ENCODE measurements at regions not wholly inside any gene's neighbourhood (a gene's known extent, or its start where the extent isn't known, plus 50 kb on each side); places are given as distances from the start of the nearest gene placed in this dataset.

DNA sequence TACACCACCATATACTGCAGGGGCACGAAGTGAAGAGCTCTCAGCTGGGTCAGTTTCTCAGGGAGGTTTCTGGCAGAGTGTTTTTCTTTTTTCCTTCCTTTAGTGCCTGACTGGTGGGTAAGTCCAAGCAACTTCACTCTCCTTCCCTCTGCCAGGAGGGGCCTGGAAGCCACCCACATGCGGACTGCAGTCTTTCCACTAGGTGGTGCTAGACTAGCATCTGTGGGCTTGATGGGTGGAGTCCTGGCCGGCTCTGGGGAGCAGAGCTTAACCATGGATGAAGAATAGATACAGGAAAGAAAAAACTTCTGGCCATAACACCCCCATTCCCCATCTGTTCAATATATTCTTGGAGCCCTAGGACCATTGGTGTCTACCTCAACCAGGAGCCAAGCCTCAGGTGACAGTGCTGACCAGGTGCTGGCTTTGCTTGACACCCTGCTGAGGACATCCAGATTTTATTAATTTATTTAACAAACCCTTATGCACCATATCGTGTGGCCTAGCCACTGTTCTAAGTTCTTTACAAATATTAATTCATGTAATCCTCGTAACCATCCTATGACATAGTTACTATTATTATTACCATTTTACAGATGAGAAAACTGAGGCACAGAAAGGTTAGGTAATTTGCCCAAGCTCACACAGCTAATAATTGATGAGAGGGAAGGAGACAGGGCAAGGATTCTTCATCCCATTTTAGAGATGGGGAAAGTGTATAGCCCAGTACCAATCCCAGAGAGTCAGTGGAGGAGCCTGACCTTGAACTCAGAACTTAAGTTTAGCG is 126.7 kb upstream of the CSF3R start:
- DNase-seq (ENCODE audit: low read depth, low spot score): peak; percentile 7

DNA sequence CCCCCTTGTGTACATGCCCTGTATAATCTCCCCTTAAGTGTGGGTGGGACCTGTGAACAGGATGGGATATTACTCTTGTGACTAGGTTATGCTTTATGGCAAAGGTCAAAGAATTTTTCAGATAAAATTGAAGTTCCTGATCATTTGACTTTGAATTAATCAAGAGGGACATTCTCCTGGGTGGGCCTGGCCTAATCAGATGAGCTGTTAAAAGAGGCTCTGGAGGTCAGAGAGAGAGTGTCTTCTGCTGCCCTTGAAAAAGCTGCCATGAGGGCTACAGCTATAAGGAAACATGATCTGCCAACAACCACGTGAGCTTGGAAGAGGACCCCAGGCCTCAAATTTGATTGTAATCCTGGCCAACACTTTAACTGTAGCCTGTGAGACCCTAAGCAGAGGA is 125.6 kb upstream of the CSF3R start:
- DNase-seq (ENCODE audit: low read depth, low spot score): no peak

DNA sequence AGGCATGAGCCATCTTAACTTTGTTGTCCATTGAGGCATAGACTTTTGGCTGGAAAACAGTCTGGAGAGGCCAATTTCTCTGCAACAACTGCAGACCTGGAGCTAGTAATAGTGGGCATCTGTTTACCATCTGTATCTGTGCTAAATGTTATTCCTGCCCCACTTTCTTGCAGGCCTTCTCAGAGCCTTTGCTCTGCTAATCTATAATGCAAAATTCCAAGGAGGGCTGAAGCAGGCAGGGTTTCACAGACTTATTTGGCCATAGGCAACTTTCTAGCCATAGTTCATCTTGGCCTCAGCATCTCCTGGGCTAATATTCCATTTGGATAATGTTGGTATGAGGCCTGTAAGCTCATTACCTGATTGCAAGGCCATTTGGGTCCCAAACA is 124.5 kb upstream of the CSF3R start:
- no peak for DNase-seq (ENCODE audit: low read depth, low spot score)

DNA sequence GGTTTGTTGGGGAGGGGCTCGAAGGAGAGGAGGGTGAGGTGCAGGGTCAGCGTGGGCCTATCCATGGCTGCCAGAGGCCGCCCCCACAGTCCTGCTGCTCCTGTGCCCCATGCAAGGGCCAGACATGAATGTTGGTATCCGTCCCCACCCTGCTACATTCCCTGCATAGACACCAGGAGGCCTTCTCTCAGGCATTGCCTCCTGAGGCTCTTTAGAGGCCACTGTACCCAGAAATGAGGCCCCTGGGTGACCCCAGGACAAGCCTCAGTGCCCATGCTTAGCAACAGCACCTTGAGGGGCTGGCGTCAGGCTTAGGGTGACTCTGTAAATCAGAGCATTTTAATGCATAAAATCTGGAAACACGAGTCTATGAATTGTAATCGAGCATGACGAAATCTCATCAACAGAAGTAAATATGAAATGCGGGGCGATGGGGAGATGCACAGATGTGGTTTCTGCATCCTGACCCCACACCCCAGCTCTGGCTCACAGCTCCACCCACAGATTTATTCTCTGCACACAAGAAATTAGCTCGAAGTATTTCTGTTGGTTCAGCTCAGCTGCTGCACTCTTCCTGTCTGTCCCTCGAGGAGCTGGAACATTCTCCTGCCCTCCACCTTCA is 124.0 kb upstream of the CSF3R start:
- DNase-seq (ENCODE audit: low read depth, low spot score): no peak

DNA sequence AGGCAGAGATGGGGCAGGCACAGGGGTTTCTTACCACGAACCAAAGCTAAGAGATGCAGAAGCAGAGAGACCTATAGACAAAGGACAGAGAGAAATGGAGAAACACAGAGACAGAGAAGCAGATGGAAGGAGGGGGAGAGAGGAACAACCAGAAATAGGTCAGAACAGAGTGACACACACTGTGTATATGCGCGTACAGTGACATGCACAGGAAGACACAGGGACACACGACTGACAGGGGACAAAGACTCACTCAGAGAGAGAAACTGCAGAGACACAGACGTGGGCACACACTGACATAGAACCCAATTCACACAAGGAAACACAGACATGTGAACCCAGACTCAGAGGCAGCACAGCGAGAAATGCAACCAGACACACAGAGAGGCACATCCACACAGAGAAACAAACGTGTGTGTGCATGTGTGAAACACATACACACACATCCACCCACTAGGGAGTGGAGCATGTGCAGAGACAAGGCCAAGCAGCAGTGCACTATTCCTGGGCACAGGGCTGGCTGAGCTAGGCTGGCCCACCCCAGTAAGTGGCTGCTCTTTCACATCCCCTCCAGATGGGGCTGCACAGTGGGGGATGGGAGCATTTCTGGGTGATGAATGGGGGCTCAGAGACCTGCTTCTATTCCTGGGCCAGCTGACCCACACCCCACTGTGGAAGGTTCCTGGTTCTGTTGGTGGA is 123.4 kb upstream of the CSF3R start:
- DNase-seq (ENCODE audit: low read depth, low spot score): no peak

DNA sequence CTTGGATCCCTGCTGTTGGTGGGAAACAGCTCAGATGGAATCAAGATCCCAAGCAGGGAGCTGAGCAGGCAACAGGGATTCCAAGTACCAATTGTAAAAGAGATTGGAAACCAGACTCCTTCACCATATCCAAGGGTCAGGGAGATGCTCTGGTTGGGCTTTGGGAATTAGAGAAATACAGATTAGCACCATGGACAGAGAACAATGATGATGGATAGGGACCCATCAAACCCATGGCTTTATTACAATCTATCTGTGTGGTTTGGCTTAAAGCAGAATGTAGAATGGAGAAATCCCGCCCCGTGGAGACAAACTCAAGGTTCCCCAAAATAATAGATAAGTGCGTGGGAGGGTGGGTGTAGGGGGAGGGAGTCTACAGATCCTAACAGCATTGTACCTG is 120.7 kb upstream of the CSF3R start:
- no peak for DNase-seq (ENCODE audit: low read depth, low spot score)

DNA sequence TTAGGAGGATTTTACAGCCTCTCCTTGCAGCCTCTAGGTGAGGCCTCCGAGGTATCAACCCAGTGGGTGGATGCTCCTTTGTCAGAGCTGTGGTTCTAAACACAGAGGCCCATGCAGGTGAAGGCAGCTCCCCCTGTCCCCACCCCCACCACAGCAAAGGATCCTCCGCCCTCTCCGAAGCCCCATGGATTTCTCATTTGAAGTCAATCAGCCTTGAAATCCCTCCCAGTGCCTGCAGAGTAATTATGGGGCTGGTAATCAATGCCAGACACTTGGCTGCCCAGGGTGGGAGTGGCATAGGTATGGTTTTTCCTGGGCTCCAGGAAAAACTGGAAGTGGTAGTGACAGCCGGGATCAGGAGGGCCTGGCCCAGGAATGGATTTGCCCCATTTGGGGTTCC is 119.5 kb upstream of the CSF3R start:
- no peak for DNase-seq (ENCODE audit: low read depth, low spot score)

DNA sequence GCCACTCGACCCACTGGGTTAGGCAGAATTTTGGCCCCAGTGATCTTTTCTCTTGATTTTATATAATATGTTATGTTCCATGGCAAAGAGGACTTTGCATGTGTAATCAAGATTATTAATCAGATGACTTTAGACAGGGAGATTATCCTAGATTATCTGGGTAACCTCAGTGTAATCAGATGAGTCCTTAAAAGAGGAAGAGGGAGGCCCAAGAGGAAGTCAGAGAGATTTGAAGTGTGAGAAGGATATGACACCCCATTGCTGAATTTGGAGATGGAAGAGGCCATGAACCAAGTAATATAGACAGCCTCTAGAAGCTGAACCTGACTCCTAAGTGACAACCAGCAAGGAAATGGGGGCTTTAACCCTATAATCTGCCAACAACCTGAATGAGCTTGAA is 117.1 kb upstream of the CSF3R start:
- no peak for DNase-seq (ENCODE audit: low read depth, low spot score)

DNA sequence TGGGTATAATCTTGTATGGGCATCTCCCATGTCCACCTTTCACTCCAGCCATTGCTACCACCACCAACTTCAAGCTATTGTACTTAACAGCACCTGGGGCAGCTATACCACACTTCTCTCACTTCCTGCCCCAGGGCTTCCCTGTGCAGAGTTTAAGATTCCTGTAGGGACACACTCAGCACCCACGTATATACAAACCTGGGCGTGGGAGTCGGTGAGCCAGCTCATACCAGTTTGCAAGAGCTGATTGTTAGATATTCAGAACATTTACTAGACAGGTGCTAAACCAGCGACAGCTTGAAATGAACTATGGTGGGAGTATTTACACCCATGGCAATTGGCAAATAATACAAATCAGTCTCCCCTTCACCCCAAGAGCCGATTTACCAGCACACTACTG is 114.8 kb upstream of the CSF3R start:
- no peak for DNase-seq (ENCODE audit: low read depth, low spot score)

DNA sequence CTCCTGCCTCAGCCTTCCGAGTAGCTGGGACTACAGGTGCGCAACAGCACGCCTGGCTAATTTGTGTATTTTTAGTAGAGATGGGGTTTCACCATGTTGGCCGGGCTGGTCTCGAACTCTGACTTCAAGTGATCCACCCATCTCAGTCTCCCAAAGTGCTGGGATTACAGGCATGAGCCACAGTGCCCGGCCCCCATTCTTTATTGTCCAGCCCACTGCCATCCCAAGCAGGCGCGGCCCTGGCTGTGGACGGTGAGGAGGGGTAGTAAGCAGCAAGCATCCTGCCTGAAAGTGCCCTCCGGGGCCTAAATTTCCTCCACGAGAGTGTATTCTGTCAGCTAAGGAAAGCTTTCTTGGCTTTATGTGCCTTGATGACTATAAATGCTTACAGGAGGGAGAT is 113.2 kb upstream of the CSF3R start:
- no peak for DNase-seq (ENCODE audit: low read depth, low spot score)

DNA sequence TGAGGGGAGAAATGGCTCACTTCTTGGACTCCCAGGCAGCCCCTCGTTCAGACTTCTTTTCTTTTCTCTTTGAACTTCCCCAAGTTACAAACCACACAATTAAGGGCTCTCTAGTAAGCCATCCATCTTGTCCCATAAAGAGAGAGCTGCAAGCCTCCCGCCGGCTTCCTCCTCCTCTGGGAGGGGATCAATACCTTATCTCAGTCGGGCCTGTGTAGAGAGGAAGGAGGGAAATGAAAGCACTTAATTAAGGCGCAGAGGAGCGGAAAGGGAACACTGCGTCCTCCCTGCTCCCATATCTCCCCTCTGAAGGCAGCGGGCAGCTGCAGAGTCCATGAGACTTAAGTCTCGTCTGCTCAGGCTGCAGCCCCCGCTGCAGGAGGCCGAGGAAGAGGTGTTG is 112.6 kb upstream of the CSF3R start:
- DNase-seq (ENCODE audit: low read depth, low spot score): no peak

DNA sequence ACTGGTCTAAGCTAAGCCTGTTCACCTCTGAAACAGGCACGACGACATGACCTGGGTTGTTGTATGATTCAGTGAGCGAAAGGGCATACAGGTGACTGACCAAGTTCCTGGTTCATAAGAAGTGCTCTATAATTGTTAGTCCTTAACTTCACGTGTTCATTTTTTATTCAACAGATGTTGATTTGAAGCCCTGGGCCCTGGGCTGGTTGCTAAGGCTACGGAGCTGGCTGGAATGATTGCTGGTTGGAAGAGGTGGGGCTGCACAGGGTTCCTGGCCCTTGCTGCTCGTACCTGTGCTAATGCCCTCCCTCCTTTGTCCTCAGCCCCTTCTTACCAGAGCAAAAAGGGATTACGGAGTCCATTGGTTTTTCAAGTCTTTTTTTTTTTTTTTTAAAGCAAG is 111.3 kb upstream of the CSF3R start:
- no peak for DNase-seq (ENCODE audit: low read depth, low spot score)

DNA sequence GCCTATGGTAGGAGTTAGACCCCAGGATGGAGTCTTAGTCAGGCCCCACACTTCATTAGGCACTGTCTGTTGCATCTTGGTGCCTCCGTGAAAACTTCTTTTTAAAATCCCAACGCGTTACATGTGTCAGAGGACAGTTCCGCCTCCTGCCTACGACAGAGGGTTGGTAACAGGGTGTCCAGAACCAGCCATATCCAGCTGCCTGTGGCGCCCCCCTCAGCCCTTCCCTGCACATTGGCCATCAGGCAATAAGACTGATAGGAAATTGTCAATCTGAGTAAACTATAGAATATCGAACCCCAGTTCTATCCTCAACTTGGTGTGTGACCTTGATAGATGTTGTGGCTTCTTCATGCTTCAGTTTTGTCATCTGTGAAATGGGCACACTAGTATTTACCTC is 108.6 kb upstream of the CSF3R start:
- DNase-seq (ENCODE audit: low read depth, low spot score): no peak

DNA sequence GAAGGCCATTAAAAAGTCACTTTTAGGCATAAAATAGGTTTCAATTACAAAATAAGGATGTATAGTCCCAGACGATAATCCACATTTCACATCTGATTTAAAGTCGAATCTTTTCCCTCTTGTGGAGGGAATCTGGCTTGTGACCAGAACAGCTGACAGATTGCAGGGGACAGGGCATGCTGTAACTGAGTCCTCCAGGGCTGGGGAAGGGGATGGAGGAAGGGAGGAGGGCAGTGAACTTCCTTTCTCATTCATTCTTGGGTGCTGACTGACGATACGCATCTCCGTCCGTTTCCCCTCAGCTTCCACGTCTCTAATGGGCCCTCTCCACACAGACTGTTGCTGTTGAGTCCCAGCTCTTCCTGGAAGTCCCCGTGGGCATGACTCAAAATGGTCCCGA is 108.1 kb upstream of the CSF3R start:
- DNase-seq (ENCODE audit: low read depth, low spot score): no peak

DNA sequence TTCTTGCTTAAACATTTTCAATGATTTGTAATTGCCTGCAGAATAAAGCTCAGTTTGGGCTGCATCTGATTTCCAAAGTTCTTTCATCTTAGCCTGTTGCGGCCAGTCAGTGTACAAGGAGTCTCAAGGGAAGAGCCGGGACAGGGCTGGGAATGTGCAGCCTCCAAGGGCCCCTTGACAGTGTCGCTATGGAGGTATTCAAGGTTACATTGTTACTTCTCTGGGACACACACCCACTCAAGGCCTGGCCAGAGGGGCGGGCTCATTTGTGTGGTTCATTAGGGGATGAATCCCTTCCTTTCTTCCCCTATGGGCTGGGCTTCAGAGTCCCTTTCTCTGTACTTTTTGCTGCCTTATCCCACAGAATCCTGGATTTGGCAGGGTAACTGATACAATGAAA is 107.6 kb upstream of the CSF3R start:
- no peak for DNase-seq (ENCODE audit: low read depth, low spot score)

DNA sequence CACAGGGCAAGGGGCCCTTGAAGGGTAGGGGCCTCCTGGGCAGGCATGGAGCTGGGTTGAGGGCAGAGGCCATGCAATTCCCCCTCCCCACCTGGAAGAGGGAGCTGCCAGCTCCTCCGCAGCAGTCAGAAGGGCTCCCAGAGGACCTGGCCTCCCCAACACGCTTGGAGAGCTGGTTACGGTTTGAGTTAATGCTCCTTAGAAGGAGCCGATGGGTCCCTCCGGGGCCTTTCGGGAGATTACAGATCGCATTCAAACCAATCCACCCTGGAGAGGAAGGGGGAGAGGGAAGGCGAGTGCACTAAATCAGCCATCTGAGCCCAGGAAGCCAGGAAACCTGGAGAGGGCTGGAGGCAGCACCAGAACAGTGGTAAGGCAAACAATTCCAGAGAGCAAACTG is 106.3 kb upstream of the CSF3R start:
- DNase-seq (ENCODE audit: low read depth, low spot score): no peak

DNA sequence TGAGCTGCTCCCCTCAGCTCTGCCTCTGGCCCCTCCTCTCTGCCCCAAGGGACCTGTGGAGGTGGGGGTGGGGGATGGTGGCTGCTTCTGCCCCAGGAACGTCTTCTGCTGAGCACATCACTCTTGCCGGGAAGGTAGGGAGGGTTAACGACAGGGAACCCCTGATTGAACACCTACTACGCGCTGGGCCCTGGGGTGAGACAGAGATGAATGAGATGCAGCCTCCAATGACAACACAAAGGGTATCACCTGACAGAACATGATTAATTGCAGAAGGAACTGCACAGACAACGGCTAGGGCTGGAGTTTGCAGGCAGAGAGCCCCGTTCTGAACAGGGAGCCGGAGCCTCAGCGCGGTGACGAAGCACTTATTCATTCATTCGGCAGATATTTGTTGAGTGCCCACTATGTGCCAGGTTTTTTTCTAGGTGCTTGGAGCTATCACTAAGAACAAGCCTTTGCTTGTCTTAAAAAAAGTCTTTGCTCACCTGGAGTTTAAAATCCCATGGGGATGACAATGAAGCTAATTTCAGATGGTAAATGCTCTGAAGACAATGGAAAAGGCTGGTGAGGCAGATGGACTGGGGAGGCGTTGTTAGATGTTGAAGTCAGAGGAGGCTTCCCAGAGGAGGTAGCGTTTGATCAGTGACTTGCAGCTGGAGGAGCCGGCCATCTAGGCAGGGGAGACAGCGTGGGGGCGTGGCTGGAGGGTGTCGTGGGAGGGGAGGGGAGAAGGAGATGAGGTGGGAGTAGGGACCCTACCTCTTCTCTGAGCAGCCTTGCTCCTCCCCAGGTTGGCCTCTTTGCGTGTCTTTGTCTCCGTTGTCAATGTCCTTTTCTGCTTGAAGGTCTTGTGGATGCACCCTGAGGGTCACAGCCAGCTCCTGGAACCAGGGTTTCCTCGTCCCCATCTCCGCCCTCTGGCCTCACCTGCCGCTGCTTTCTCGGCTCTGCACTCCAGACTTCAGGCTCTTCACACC is 103.1 kb upstream of the CSF3R start:
- no peak for DNase-seq (ENCODE audit: low read depth, low spot score)

DNA sequence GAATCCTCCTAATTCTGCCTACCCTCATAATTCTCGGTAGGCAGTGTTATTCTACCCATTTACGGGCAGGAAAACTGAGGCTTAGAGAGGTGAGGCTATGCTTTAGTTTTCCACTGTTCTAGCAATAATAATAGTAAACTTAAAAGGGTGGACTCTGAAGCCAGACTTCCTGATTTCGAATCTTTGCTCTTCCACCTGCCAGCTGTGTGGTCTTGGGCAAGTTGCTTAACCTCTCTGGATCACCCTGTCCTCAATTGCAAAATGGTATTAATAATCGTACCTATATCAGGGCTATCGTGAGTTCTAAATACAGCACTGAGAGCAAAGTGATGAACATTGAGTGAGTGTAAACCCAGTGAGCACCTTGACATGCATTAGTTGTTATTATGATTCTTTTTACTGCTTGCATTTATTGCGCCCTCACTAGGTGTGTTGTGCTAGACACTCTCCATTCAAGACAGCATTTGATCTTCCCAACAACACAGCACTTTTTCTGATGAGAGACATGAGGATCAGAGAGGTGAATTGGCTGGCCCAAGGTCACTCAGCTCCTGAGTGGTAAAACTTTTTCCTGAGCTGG is 102.3 kb upstream of the CSF3R start:
- no peak for DNase-seq (ENCODE audit: low read depth, low spot score)

DNA sequence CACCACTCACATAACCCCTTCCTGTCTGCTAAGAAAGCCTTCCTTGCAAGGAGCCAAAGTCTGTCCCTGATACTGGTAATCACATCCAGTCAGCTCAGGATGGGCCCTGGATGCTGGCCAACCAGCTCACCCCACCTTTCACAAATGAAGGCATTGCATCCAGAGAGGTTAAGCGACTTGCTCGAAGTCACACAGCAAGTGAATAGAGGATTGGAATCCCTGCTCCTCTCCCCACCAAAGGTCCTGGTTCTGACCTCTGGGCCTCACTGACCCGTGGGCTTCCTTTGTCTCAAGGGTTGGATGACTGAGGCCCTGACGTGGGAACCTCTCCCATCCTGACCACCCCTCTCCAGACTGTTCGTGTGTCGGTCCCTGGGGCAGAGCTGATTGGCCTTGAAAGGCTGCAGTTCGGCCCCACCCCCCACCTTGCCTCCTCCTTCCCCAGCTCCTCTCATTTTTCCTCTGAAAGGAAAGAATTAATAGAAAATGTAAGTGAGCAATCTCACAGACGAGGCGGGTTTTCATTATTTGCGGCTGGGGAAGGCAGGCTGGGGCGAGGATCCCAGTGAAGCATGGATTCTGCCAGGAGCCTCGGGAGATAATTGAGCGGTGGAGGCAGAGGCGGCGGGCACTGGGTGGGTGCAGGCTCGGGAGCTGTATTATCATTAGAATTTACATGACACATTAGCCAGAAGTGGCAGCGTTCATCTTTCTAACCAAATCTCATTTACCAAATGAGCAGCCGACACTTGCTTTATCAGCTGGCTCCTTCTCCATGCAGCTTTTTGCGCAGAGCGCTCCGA is 101.5 kb upstream of the CSF3R start:
- DNase-seq (ENCODE audit: low read depth, low spot score): no peak

DNA sequence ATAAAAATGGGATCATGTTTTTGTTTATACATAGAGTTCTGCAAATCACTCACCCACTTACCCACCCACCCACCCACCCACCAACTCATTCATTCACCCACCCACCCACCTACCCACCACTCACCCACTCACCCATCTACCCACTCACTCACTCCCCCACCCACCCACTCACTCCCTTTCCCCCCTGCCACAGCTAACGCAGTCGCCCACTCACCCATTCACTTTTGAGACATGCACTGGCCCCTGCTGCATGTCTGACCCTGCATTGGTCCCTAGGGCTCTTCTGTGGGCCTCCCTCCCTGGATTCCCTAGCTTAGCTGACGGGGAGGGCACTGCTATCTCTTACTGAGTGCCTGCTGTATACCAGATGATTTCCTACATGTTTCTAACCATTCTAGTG is 100.4 kb upstream of the CSF3R start:
- no peak for DNase-seq (ENCODE audit: low read depth, low spot score)
